NOMO-1 (cell line): ENCODE measurements at regions not wholly inside any gene's neighbourhood (a gene's known extent, or its start where the extent isn't known, plus 50 kb on each side); places are given as distances from the start of the nearest gene placed in this dataset.

Experiments used
- DNase-seq, 2 experiments: peaks; one replicate each; lab custom pipeline; 2025; ENCODE audit not compliant: unreplicated experiment in 2 of 2; lab: John Stamatoyannopoulos, UW

- no peak for DNase-seq
Measured at GRCh38 chr4:102439812-102440211, 61.3 kb upstream of the NFKB1 start.

GRCh38 chr4:102440498-102440897 is 60.7 kb upstream of the NFKB1 start:
- no peak for DNase-seq

GRCh38 chr4:102441978-102442911 is 58.9 kb upstream of the NFKB1 start:
- DNase-seq = no peak

GRCh38 chr4:102444752-102445151 is 56.4 kb upstream of the NFKB1 start:
- DNase-seq = no peak

- DNase-seq = no peak
Measured at GRCh38 chr4:102445213-102445612, 55.9 kb upstream of the NFKB1 start.

GRCh38 chr4:102447413-102447812 is 53.7 kb upstream of the NFKB1 start:
- no peak for DNase-seq

- DNase-seq = peak; percentile 42 to 59
Measured at GRCh38 chr4:102449751-102450352, 51.3 kb upstream of the NFKB1 start.

- DNase-seq = no peak
Measured at GRCh38 chr4:102451266-102451665, 49.9 kb upstream of the NFKB1 start.
